ENCODE measurements at regions not wholly inside any gene's neighbourhood (a gene's known extent, or its start where the extent isn't known, plus 50 kb on each side); places are given as distances from the start of the nearest gene placed in this dataset.

DNA sequence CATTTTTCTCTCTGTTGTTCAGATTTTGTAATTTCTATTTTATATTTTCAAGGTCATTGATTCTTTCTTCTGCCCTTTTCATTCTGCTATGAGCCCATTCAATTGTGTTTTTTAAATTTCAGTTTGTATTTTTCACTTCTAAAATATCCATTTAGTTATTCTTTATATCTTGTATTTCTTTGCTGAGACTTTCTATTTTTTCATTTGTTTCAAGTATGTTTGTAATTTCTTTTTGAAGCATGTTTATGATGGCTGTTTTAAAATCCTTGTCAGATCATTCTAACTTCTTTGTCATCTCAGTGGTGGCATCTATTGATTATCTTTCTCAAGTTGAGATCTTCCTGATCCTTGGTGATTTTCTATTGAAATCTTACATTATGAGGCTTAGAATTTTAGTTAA is 157.2 kb upstream of the USP9X start:
- DNase-seq (ENCODE audit: extremely low spot score) = no peak
- no peaks in the 10 kb centered on the region for H3K36me3 ChIP-seq

DNA sequence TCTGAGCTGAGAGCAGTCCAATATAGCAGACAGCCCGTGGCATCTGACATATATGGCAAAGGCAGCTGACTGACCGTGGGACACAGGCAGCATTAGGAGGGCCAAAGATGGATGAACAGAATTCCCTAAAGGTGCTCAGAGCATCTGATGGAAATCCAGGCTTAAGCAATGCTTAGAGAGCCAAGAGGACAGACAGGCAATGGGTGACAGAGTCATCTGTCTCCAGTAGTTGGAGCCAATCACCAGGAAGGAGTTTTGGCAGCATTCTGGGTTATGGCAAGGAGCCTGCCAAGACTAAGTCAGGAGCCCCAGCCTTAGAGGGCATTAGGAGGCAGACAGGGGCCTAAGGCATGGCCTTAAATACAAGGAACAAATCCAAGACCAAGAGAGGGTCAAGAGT is 153.3 kb upstream of the USP9X start:
- H3K4me1 ChIP-seq = peaks cover 7 to 30% (median 25%) of the 10 kb centered on the region in 4 donors
- TF ChIP-seq CTCF (IDR thresholded peaks at IDR 0.05) (no peak), POLR2AphosphoS5 (IDR thresholded peaks at IDR 0.05) (no peak), POLR2A (IDR thresholded peaks at IDR 0.05; ENCODE audit: low read depth) (no peak), EP300 (IDR thresholded peaks at IDR 0.05) (no peak)
- no peak overlapping the region for H3K4me3 ChIP-seq
- 92% methylated on average over 2 of the region's 2 CpGs for WGBS
- no peaks in the 10 kb centered on the region for H3K27me3 ChIP-seq
- no peaks in the 10 kb centered on the region for H3K36me3 ChIP-seq
- intact Hi-C loops (cut with DNase I) = loop anchor here (5.0 to 10.0 kb wide), 2 partner anchors 155 to 183 kb away; partner anchors contain the start of gene USP9X
- H3K9me3 ChIP-seq = no peaks in the 10 kb centered on the region
- no peak for DNase-seq (ENCODE audit: extremely low spot score)
- peak overlapping the region; percentile 64 to 74 (median 70) for H3K27ac ChIP-seq (replicated peaks in 1 of 4)

More for the DNA sequence above, 157.2 kb upstream of the USP9X start:
- intact Hi-C loops (cut with DNase I) = no loop called here
- Histone ChIP-seq H3K27ac (replicated peaks in 1 of 4) (no peak overlapping the region), H3K27me3 (no peaks in the 10 kb centered on the region), H3K9me3 (no peaks in the 10 kb centered on the region), H3K4me3 (no peak overlapping the region), H3K4me1 (peaks cover 4 to 17% (median 13%) of the 10 kb centered on the region in 4 donors)
- TF ChIP-seq POLR2A (IDR thresholded peaks at IDR 0.05; ENCODE audit: low read depth) (no peak), EP300 (IDR thresholded peaks at IDR 0.05) (no peak), CTCF (IDR thresholded peaks at IDR 0.05) (no peak), POLR2AphosphoS5 (IDR thresholded peaks at IDR 0.05) (no peak)

- DNase-seq (ENCODE audit: extremely low spot score) = no peak
- no peaks in the 10 kb centered on the region for H3K27me3 ChIP-seq
- TF ChIP-seq POLR2A (IDR thresholded peaks at IDR 0.05; ENCODE audit: low read depth) (no peak), POLR2AphosphoS5 (IDR thresholded peaks at IDR 0.05) (no peak), EP300 (IDR thresholded peaks at IDR 0.05) (no peak), CTCF (IDR thresholded peaks at IDR 0.05) (no peak)
- no peaks in the 10 kb centered on the region for H3K36me3 ChIP-seq
- H3K4me3 ChIP-seq = peak overlapping the region; percentile 22 to 36 (median 28)
- intact Hi-C loops (cut with DNase I) = loop anchor here (5.0 to 10.0 kb wide), 2 partner anchors 154 to 182 kb away; partner anchors contain the start of gene USP9X
- H3K27ac ChIP-seq (replicated peaks in 1 of 4) = peak overlapping the region; percentile 64 to 74 (median 70)
- H3K4me1 ChIP-seq = peaks cover 7 to 30% (median 25%) of the 10 kb centered on the region in 4 donors
- WGBS = 35% methylated on average over 7 of the region's 7 CpGs
- H3K9me3 ChIP-seq = no peaks in the 10 kb centered on the region
Measured at GRCh38 chrX:40933132-40933705, 152.0 kb upstream of the USP9X start.

DNA sequence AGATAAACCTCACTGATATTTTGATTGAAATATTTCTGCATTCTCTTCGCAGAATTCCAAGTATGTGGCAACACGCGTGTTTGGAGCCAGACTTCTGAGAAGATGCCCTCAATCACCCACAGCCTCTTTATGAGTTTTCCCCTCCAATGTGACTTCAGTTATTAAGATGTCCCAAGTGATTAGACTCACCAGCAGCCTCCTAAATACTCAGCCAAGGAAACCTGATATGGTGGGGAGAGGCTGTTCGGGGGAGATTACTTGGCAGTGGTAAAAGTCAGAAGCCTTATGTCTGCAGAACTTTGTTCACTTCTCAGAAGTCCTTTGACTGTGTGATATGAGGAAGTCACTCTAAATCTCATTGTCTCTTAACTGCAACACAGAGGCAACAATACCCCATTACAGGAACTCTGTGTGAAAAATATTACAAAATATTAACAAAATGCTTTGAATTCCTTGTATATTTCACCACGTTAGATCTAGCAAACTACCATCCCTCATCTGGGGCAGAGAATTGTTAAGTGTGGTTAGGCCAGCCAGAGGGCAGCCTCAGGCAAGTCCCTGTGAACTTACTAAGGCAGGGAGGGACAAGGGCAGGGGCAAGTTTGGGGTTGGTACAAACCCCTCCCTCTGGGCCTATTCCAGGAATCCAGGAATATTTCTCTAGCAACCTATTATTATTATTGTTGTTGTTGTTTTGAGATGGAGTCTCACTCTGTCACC is 151.4 kb upstream of the USP9X start:
- 42% methylated on average over 5 of the region's 5 CpGs for WGBS
- TF ChIP-seq CTCF (IDR thresholded peaks at IDR 0.05) (peak in 2 of 3 experiments; percentile 5 to 10), POLR2A (IDR thresholded peaks at IDR 0.05; ENCODE audit: low read depth) (no peak), POLR2AphosphoS5 (IDR thresholded peaks at IDR 0.05) (no peak), EP300 (IDR thresholded peaks at IDR 0.05) (no peak)

More for the DNA sequence above, 151.4 kb upstream of the USP9X start:
- peak overlapping the region; percentile 22 to 36 (median 28) for H3K4me3 ChIP-seq
- intact Hi-C loops (cut with DNase I) = loop anchor here (5.0 to 10.0 kb wide), 2 partner anchors 153 to 181 kb away; partner anchors contain the start of gene USP9X
- H3K27me3 ChIP-seq = no peaks in the 10 kb centered on the region
- H3K36me3 ChIP-seq = no peaks in the 10 kb centered on the region
- peaks cover 7 to 30% (median 25%) of the 10 kb centered on the region in 4 donors for H3K4me1 ChIP-seq
- peak overlapping the region; percentile 64 to 74 (median 70) for H3K27ac ChIP-seq (replicated peaks in 1 of 4)
- H3K9me3 ChIP-seq = no peaks in the 10 kb centered on the region
- no peak for DNase-seq (ENCODE audit: extremely low spot score)
